SKM-1 (cell line): ENCODE measurements at regions not wholly inside any gene's neighbourhood (a gene's known extent, or its start where the extent isn't known, plus 50 kb on each side); places are given as distances from the start of the nearest gene placed in this dataset.

ENCODE experiments used
- DNase-seq: peaks from one replicate; lab custom pipeline; 2025; ENCODE audit not compliant: unreplicated experiment; lab: John Stamatoyannopoulos, UW

DNA sequence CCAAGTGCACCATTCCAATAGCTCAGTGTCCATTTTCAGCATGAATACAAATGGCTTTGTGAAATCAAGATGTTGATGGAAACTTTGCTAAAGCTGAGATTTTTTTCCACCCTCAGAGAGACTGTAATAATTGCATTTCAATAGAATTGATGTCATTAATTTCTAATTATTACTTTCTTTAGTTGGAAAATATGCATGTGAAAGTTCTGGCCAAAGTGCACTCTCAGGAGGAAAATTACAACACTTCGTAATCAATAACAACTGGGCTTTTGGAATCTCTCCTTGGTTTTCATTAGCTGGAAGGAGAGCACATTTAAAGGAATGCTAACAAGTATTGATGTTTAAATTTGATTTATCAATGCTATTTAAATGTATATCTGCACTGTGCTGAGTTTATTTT is 529.5 kb upstream of the CDH8 start:
- DNase-seq: no peak

DNA sequence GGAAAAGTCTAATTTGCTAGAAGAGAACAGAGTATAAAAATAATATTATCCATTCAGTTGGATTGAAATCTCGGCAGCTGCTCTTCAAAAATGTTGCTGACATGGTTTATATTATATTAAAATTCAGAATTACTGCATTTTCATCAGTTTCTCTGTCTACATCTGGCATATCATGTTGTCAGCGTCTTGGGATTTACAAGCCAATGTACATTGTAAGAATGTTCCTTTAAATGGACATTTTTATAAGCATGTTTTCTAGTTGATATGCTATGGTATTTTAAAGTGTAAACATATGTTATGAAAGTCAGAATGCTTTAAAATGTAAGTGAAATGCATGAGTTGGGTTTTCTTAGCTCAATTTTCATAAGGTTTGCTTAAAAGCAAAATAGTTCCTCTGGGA is 528.1 kb upstream of the CDH8 start:
- no peak for DNase-seq

DNA sequence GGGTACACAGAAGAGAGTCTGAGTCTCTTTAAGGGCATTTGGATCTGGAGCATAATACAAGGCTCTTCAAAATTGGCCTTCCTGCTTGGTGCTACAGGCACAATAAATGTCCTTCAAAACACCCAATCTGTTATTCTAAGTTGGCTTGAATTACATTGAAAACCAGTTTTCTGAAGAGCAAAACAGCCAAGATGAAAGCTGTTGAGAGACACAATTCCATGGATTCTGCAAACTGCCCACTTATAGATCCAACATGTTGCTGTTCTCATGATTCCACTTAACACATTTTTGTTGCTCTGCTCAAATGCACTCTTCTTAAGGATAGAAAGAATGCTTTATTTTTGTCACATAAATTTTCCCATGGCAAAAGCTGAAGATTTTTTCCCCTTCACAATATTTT is 525.9 kb upstream of the CDH8 start:
- DNase-seq: no peak

DNA sequence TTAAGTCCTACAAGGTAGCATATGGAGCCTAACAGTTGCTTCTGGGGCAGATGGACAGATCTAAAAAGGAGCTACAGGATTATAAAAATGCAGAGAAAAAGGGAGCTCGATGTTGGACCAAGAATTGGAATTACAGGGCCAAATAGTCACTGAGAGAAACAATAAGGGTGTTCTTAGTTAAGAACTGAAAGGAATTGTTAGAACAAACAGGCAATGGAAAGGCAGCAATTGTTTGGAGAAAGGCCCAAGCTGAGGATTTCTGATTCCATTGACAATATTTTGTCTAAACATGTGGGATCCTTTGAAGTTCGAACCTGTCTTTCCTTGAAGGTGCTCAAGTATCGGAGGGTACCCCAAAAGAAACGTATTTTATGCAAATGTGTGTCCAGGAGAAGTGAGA is 513.6 kb upstream of the CDH8 start:
- DNase-seq: no peak

DNA sequence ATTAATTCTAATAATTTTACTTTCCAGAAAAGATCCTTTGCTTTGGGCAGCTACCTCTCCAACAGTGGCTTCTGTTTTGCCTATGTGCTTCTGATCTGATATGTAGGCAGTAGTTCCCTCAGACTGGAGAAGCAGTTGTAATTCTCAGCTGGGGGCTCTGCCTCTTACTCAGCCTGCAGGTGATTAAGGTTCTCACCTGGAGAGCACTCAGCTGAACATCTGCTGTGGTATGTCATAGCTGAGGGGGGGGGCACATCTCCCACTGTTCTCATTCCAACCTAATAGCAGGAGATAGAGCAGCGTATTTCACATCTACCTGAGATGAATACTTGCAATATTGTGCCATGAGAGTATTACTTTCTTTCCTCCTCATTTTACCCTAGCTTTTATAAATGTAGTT is 511.9 kb upstream of the CDH8 start:
- no peak for DNase-seq

DNA sequence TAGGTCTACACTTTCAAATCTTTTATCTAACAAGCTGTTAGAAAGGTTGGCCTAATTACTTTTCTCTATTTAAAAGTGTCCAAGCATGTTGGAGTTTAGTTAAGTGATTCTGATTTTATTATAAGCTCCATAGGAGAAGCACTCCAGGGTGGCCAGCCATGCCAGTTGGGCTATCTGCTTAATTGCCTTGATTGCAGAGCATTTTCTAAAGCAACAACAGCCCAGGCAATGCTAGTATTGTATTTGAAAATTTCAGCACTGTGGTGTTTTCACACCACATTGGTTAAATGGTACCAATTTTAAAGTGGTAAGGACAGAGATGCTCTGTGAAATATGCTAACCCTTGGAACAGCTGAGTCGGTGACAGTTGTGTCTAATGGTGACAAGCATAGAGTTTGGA is 510.5 kb upstream of the CDH8 start:
- DNase-seq: no peak

DNA sequence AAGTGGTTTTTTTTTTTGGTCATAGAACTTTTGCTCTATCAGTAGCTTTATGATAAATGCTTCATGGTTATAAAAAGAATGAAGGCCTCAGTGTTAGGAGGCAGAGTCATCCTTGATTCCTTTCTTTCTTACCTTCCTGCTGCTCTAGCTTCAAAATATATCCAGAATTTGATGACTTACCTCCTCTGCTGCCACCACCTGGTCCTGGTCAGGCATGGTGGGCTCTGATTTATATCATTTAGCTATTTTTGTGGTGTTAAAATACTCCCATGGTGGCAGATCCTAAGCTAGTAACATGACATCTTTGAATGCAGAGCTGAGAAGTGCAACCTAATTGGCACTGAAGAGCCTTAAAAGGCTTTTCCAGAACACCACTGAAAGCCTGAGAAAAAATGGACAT is 508.8 kb upstream of the CDH8 start:
- DNase-seq: no peak

DNA sequence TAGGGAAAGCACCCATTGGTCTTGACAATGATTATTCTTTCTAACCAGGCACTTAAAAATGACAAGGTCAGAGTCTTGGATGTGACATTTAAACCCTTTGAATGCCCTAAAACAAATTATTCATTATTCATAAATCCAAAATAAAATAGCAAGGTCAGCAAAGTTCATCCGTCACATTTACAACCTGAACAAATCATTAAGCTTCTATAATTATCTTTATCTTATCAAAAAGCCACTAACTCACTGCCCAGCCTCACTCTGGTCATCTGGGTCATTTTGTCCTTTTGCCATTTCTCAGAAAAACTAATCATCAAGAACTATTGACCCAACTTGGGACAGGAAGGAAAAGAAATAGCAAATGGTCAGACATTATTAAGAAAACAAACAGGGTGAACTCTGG is 507.3 kb upstream of the CDH8 start:
- no peak for DNase-seq

DNA sequence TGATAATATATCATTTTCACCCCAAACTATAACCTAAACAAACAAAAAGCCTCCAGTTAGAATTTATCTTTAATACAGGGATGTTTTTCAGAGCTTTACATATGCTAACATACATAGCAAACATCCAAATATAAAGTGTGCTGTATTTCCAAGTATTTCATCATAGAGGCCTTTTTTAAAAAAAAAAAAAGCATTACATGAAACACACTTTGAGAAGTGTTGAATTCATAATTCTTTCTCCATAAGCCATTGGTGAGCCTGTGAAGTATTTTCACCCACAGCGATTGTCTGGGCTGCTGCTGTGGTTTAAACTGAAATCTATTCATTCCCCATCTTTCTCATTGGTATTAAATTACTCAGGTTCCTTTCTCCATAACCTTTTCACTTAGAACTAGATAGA is 503.4 kb upstream of the CDH8 start:
- DNase-seq: no peak

DNA sequence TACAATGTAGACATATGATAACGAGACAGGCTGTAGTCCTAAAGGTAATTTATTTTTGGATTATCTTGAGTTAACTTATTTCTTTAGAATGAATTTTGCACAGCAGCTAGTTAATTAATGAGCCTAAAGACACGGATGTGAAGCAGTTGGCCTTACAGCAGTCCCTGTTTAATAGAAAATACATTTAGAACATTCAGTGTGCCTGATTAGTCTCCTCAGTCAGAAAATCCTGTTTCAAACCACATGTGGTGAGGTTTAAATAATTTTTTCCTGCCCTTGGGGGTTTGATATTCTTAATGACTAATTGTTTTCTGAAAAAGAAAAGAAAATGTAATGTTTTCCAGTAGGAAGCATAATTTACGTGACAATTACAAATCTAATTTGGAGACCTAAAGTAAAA is 494.2 kb upstream of the CDH8 start:
- no peak for DNase-seq

DNA sequence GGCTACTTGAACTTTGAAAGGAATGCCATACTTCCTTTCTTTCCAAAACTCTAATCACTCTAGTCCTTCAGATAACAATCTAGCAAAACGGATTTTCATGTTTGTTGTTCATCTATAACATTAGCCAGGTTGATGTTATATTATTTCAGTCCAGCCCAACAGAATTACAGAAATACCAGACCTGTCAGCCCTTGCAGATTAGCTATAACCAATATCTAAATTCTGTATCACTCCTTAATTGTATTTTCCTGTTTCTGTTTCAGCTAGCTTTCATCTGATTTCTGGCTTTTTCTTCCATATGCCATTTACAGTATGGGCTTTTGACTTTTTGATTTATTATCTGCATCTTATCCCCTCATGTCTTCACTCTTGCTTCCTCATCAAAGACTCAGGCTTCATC is 479.8 kb upstream of the CDH8 start:
- no peak for DNase-seq

DNA sequence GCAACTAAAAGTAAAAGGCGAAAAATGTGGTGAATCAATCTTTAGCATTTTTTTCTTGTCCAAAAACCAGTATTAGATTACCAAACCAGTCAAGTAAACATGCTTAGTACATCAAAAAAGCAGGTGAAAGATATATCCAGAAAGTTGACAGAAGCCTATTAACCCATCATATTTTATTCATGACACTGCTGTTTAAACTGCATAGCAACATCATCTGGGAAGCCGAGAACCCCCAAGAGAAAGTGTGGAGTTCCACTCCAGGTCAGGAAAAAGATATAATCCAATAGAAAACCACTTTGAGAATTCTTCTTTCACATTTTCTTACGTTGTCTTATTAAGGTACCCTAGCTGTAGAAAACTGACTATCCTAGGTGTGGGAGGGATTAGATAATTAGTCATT is 466.8 kb upstream of the CDH8 start:
- no peak for DNase-seq

DNA sequence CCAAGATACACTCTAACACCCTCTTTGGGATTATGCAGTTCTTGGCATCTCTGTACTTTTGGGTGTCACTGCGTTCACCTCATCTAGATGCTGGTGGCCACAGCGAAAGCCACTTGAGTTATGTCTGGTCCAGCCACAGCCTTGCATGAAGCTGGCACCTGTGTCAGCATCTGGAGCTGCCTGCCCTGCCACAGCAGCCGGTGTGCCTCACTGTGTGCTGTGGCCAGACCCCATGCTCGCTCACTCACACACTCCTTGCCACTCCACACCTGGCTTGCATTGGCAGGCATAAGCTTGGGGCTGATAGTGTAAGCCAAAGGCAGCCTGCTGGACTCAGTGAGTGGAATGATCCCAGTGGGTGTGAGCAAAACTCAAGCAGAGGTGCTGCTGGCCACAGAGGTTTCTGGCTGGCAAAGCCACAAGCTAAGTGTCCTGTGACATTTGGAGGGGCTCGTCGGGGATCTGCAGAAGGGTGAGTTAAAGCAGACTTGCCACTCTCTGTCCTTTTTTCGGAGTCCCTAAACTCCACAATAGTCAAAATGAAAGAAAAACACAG is 442.7 kb upstream of the CDH8 start:
- no peak for DNase-seq

DNA sequence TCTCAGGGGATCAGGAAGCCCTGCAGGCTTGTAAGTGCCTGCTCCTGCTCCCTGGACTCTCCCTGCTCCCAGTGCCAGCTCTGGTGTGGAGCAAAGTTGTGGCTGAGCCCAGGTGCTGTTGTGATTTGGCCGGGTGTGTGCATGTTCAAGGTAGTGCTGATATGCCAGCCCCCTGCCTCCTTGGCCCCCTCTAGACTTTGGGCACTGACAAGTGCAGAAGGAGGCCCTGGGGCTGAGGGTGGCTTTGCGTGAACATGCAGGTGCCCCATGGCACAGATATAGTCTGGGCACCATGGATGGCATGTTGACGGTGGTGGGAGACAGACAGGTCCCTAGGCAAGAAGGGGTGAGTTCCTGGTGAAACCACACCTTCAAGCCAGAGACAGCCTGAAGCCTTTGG is 441.6 kb upstream of the CDH8 start:
- no peak for DNase-seq

DNA sequence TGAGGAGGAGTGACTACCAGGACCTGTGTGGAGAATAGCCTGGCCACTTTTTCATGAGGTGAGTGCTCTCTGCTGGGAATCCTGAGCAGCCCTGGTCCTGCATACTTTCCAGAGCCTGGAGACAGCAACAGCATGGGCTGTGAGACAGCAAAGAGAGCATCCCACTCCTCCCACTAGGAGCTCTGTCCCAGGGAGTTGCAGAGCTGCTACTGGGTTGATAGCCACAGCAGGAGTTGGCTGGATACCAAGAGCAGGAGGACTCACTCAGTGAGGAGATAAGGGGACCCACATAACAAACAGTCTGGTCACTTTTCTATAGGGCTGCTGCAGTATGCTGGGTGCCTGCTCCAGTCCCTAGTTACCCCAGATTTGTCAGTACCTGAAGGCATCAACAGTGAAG is 439.3 kb upstream of the CDH8 start:
- no peak for DNase-seq

DNA sequence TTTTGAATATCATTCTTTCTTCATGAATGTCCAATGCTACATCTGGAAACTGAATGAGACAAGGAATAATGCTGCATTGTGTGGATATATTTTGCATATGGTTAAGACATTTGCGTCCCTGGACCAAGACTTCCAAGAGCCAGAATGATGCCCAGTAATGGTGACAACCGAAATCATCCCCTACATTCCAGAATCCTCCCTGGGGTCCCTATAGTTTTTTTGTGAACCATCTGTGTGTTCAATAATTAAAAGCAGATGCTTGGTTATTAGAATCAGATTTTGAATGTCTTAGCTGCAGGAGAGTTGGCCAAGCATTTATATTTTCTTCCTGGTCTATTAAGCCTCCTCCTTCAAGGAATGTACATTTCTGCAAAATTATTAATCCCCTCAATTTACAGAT is 426.7 kb upstream of the CDH8 start:
- no peak for DNase-seq

DNA sequence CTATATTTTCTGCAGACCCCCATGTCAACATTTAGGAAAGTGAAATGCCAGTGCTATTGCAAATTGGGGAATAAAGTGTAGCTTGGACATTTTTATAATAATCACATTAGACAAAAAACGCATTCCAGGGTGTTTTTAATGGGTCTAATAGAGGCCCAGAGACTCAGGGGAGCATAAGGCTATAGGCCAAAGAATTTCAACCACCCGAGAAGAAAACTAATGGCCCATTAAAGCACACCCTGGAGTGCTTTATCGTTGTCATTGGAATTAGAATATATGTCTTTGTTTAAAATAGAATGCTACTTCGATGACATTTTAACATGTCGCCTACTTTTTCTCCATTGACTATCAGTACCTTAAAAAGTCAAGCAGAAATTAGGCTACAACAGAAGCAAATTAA is 414.1 kb upstream of the CDH8 start:
- DNase-seq: no peak

DNA sequence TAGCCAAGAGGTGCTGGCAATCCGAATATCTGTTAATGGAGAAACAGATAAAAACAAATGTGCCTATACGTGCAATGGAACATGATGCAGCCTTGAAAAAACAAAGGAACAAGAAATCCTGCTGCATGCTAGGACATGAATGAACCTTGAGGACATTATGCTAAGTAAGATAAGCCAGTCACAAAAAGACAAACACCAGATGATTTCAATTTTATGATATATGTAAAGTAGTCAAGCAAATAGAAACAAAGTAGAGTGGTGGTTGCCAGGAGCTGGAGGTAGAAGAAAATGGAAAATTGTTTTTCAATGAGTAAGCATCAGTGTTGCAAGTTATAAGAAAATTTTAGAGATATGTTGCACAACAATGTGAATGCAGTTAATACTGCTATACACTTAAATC is 409.7 kb upstream of the CDH8 start:
- DNase-seq: no peak

DNA sequence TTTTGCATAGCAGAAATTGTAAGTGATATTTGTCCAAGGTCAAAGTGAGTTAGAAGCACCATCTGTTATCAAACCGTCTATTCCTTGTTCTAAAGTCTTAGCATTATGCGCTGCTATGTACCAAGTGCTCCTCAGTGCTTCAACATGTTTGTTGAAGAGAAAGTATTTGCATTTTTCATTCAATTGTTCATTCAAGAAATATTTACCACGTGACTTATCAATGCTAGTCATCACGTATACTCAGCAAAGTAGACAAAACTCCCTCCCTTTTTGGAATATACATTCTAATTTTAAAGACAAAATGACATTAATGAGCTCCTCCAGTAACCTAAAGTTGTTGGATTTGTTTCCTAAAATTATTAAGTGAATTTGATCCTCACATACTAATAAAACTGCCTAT is 388.0 kb upstream of the CDH8 start:
- no peak for DNase-seq

DNA sequence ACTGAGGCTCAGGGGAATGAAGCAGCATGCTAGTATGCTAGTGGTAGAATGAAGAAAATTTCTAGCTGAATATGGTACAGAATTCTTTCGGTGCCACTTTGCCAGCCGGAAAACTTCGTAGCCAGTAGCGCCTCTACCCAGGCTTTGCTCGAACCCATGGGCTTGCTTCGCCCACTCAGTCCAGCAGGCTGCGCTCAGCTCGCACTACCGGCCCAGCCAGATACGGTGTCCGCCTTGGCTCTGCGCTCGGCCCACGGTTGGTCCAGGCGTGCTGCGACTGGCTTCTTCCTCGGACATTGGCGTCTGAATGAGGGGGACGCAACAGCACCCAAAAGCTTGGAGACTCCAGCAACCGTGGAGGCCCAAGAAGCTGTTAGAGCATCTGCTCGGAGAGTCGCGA is 372.5 kb upstream of the CDH8 start:
- no peak for DNase-seq

DNA sequence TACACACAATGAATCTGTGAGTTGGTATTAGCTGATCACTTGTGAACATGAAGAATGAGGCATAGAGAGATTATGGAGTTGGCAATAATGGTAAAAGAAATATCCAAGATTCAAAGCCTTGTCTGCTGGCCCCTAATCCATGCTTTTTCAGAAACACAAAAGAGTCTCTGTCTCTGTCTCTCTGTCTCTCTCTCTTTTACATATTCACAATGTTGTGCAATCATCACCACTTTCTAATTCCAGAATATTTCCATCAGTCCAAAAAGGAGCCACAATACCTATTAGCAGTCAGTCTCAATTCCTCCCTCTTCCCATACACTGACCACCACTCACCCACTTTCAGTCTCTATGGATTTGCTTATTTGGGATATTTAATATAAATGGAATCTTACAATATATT is 370.1 kb upstream of the CDH8 start:
- DNase-seq: no peak

DNA sequence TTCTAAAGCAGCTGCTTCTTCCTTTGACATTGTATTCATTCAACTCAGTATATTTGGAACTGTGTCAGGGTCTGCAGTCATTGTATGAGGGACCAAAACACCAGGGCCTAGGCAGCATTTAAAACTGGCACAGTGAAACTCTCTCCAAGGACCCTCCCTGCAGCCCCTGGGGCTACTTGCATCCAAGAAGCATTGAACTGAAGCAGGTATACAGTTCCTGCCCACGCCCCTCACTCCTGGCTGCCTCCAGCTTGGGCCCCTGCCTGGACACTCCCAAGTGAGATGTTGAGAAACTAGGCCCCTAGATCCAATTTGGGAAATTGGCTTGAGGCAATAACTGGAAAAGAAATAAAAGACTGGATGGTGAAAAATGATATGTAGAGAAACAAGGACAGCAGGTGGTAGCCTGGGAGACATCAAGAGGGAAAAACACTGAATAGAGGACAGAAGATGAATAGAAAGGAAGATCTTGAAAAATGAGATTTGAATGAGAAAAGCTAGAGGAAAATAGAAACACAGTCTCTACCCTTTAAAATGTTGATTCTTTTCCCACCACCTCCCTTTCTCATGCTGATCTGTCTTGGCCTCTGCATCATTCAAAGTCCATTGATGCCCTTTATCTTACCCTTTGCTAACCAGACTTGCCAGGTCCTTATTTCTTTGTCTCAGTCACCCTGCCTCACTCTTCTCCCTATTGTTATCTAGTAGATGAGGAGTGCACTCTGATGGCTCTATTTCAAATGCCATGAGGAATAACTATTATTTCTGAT is 368.8 kb upstream of the CDH8 start:
- no peak for DNase-seq

DNA sequence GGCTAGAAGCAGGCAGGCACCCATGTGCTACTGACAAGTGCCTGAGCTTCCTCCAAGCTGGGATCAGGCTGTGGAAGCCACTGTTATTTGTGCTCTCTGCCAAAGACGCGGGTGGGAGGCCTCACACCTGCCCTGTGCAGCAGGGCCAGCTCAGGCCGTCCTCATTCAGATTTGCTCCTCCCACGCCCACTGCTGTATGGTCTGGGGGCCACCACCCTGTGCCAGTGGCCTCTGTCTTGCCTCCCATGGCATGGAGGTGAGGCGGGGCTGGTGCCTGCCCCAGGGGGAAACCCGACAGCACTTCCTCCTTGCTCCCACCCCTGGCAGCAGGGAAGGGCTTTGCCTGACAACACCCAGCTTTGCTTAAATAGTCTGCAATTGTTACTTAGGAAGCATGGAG is 356.5 kb upstream of the CDH8 start:
- DNase-seq: no peak
